ENCODE measurements at regions not wholly inside any gene's neighbourhood (a gene's known extent, or its start where the extent isn't known, plus 50 kb on each side); places are given as distances from the start of the nearest gene placed in this dataset.
"Not testable (repeated sequence)": the region's sequence is repeated elsewhere in the genome, so short reads cannot be mapped to it uniquely, and the experiment has no call there.

- ATAC-seq (ENCODE audit: low FRiP score in 2 of 2); H3K4me3 ChIP-seq; H3K27me3 ChIP-seq; H3K4me1 ChIP-seq; DNase-seq; H3K9me3 ChIP-seq; H3K36me3 ChIP-seq; H3K27ac ChIP-seq: not testable (repeated sequence)
- 53 to 100% methylated on average over 1 of the region's 1 CpG for WGBS, 2 donors
These were observed 56.1 kb downstream of the ZNF22 start for GRCh38 chr10:45056806-45057205.

- no peaks in the 10 kb centered on the region for H3K9me3 ChIP-seq
- whole genome bisulfite sequencing, 2 donors, result 47 to 61% methylated on average over 1 of the region's 1 CpG
- H3K27ac ChIP-seq, result no peak overlapping the region
- DNase-seq (no peak), ATAC-seq (ENCODE audit: low FRiP score in 2 of 2) (no peak)
- no peaks in the 10 kb centered on the region for H3K27me3 ChIP-seq
- no peak overlapping the region for H3K4me3 ChIP-seq
- TF ChIP-seq EP300 (IDR thresholded peaks at IDR 0.05), result no peak
- TF ChIP-seq POLR2A (IDR thresholded peaks at IDR 0.05), result no peak
- no peak for TF ChIP-seq POLR2AphosphoS5 (IDR thresholded peaks at IDR 0.05)
- TF ChIP-seq CTCF (IDR thresholded peaks at IDR 0.05), result no peak
- no peaks in the 10 kb centered on the region for H3K36me3 ChIP-seq
- peaks cover 0 to 5% (median 2%) of the 10 kb centered on the region in 4 donors for H3K4me1 ChIP-seq
These were observed 57.9 kb downstream of the ZNF22 start for GRCh38 chr10:45058580-45058979.

GRCh38 chr10:45058992-45059561, 58.4 kb downstream of the ZNF22 start:
- Histone ChIP-seq H3K4me3 (no peak overlapping the region), H3K27me3 (no peaks in the 10 kb centered on the region), H3K27ac (no peak overlapping the region), H3K4me1 (peaks cover 0 to 5% (median 2%) of the 10 kb centered on the region in 4 donors), H3K9me3 (no peaks in the 10 kb centered on the region), H3K36me3 (no peaks in the 10 kb centered on the region)
- DNase-seq, result no peak
- TF ChIP-seq CTCF (IDR thresholded peaks at IDR 0.05), result no peak
- ATAC-seq (ENCODE audit: low FRiP score in 2 of 2), result no peak
- WGBS, 2 donors, result 77 to 91% methylated on average over 4 of the region's 4 CpGs

- H3K27me3 ChIP-seq, result no peaks in the 10 kb centered on the region
- H3K36me3 ChIP-seq, result no peaks in the 10 kb centered on the region
- TF ChIP-seq POLR2A (IDR thresholded peaks at IDR 0.05), result no peak
- TF ChIP-seq EP300 (IDR thresholded peaks at IDR 0.05), result no peak
- no peak for TF ChIP-seq POLR2AphosphoS5 (IDR thresholded peaks at IDR 0.05)
- TF ChIP-seq CTCF (IDR thresholded peaks at IDR 0.05), result no peak
- H3K4me3 ChIP-seq, result no peak overlapping the region
- ATAC-seq (ENCODE audit: low FRiP score in 2 of 2), result no peak
- no peak overlapping the region for H3K27ac ChIP-seq
- WGBS, 2 donors, result 94% methylated on average over 2 of the region's 2 CpGs
- peaks cover 0 to 5% (median 2%) of the 10 kb centered on the region in 4 donors for H3K4me1 ChIP-seq
- no peaks in the 10 kb centered on the region for H3K9me3 ChIP-seq
- no peak for DNase-seq
These were observed 58.9 kb downstream of the ZNF22 start for GRCh38 chr10:45059632-45060031.

GRCh38 chr10:45061982-45062381, 61.3 kb downstream of the ZNF22 start:
- 77 to 88% methylated on average over 8 of the region's 8 CpGs for WGBS, 2 donors
- no peak for ATAC-seq (ENCODE audit: low FRiP score in 2 of 2)
- no peaks in the 10 kb centered on the region for H3K9me3 ChIP-seq
- H3K4me3 ChIP-seq, result no peak overlapping the region
- no peak overlapping the region for H3K27ac ChIP-seq
- TF ChIP-seq EP300 (IDR thresholded peaks at IDR 0.05) (no peak), CTCF (IDR thresholded peaks at IDR 0.05) (no peak), POLR2AphosphoS5 (IDR thresholded peaks at IDR 0.05) (no peak), POLR2A (IDR thresholded peaks at IDR 0.05) (no peak)
- DNase-seq, result no peak
- no peaks in the 10 kb centered on the region for H3K36me3 ChIP-seq
- peaks cover 0 to 5% (median 2%) of the 10 kb centered on the region in 4 donors for H3K4me1 ChIP-seq
- H3K27me3 ChIP-seq, result no peaks in the 10 kb centered on the region

All from upper lobe of left lung (tissue), 6 donors.